GM19239 (cell line): ENCODE measurements at regions not wholly inside any gene's neighbourhood (a gene's known extent, or its start where the extent isn't known, plus 50 kb on each side); places are given as distances from the start of the nearest gene placed in this dataset.

Experiments
- DNase-seq: peaks from one replicate; pipeline ENCODE4 v3.0.0; 2011; ENCODE audit warnings: low spot score; ENCODE audit not compliant: insufficient read length
- FAIRE-seq: peaks from 2 replicates; lab custom pipeline; 2011; peaks lifted over from hg19 to GRCh38; lab: Jason Lieb, UNC

GRCh38 chr2:160905862-160906261, 254.4 kb upstream of the TANK start:
- no peak for FAIRE-seq
- no peak for DNase-seq

DNA sequence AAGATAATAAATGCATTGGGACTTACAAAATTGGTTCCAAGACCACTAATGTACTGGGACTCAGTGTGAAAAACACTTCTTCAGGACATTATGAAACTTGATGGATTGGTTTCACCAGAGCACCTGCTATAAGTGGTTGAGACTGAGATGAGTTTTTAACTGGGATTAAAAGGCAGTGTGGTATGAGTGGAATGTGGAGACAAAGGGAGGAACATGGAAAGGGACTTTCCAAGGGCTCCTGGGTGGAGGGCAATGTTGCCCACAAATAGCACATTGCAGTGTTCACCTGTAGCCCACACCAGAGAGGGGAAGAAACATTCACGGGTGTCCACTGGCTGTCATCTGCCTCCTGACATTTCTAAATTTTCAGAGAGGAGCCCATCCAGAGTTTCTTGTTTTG, 253.3 kb upstream of the TANK start:
- DNase-seq = no peak
- no peak for FAIRE-seq

DNA sequence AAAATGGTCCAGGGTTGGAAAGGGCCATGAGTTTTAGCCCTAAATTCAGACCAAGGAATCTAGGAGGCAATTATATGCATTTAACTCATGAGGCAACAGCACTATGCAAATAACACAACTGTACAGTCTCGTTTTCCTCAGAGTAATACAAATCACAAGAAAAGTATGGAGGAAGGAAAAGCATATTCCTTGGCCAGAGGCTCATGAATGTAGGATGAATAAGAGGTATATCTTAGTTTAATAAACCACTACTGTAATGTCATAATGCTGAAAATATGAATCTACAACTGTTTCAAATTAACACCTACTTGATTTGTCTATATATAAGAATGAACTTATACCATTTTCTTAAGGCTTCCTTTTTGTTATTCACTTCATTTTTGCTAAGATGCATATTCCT, 252.5 kb upstream of the TANK start:
- FAIRE-seq = no peak
- DNase-seq = no peak

GRCh38 chr2:160908157-160908556, 252.1 kb upstream of the TANK start:
- DNase-seq (no peak), FAIRE-seq (no peak)

DNA sequence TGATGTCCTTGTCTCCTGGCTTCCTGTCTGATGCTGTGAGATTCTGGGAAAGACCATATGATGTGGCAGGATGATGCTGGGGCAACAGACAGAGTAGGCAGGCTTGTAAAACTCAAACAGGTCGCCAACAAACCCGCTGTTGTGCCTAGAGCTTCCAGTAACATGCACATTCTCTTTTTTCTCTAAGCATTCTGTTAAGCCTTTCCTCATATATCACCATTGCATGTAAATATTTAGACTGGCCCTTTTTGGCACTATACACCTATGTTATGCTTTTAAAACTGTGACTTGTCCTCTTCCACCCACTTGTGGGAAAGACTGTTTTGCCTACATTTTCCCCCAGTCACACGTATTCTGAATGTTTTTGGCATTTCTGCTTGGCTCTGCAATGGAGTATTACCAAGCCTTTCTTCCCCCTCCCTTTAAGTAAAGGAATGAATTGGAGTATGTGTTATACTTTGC, 250.4 kb upstream of the TANK start:
- no peak for DNase-seq
- FAIRE-seq = no peak

DNA sequence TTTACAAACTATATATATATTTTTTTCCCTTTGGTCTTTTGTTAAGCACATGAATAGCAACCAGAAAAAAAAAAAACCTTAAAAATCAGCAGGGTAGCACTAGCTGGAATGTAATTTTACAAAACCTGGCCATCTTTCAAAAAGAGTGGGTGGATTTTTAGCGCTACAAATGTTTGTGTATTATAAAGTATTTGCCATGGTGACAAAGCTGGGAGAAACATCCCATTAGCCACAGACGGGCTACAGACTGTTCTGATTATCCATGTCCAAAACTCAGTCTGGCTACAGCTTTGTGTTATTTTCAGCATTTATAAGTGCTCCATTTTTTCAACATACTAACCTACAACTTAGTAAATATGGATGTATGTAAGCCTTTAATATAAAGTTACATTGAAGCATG, 249.5 kb upstream of the TANK start:
- DNase-seq = no peak
- no peak for FAIRE-seq

DNA sequence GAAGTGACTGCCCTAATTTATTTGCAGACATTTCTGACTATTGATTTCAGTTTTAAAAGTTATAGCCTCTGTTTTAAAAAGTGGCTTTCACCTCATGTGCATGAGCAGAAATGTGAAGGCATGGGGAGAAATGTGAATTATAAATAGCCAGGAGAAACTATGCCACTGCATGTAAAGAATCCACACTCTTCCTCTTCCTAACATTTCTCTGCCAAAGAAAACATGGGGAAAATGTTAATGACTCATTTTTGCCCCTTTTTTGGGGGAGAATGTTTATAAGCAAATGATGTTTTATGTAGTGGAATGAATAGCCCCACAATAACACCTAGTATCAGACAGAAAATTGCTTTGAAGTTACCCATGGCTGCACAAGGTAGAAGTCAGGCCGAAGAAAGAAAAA, 249.0 kb upstream of the TANK start:
- DNase-seq (no peak), FAIRE-seq (no peak)

GRCh38 chr2:160912276-160912675, 248.0 kb upstream of the TANK start:
- no peak for FAIRE-seq
- no peak for DNase-seq

DNA sequence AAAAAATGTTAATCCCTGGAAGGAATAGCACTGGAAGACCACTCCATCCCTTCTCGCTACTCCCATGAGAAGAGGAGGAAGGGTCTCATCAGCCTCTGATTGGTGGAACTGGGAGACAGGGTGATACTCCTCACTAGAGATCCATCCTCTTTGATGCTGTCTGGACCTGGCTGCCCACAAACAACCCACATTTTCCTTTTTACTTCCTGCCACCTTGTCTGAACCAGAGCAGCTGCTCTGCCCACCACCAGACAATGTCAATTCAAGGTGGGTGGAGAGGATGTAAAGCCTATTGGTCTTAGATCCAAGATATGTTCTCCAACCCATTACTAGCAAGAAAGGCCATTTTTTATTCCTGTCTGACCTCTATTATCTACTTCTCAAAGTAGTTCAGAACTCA, 246.9 kb upstream of the TANK start:
- DNase-seq (no peak), FAIRE-seq (no peak)

DNA sequence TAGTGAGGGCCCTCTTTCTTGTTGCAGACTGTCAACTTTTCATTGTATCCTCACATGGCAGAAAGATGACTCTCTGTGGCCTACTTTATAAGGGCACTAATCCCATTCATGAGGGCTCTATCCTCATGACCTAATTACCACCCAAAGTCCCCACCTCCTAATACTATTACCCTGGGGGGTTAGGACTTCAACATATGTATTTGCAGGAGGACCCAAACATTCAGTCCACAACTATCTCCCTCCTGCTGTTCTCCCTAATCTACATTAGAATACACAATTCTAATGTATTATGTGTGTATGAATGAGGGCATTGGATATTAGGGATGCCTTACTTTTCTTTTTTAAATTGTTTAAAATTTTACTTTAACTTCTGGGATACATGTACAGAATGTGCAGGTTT, 246.0 kb upstream of the TANK start:
- no peak for DNase-seq
- FAIRE-seq = no peak

GRCh38 chr2:160916300-160916699, 243.9 kb upstream of the TANK start:
- no peak for DNase-seq
- FAIRE-seq = no peak

DNA sequence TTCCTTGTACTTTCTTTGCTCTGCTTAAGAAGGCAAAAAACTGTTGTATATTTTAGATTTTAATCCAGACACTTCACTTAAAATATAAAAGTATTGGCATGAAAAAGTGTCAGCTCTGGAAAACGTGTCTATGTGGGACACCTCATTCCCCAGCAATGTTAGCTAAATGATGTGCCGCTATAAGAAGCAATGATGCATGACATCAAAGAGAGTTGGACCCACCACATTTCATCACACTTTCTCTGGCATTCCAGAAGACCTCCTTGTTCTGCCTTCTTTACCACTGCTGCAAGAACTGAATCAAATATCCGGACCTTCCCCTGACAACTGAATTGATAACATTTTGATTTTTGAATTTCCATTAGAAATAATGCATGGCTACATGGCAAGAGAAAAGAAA, 242.4 kb upstream of the TANK start:
- FAIRE-seq (no peak), DNase-seq (no peak)

DNA sequence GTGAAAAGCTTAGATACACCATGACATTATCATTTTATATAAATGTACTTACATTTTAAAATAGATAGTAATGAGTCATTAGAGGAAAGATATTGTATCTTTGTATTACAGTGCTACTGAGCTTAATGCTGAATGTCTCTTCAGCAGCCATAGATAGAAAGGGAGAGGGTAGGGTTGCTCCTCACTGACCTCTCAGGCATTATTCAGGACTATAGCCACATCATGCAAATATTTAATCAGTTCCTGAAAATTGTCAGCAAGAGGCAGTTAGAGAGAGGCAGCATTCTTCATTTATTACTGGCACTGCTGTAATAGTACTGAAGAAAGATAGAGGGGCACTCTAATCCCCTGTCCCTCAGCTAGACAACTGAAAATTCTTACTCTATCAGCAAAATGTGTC, 242.0 kb upstream of the TANK start:
- DNase-seq (no peak), FAIRE-seq (no peak)

DNA sequence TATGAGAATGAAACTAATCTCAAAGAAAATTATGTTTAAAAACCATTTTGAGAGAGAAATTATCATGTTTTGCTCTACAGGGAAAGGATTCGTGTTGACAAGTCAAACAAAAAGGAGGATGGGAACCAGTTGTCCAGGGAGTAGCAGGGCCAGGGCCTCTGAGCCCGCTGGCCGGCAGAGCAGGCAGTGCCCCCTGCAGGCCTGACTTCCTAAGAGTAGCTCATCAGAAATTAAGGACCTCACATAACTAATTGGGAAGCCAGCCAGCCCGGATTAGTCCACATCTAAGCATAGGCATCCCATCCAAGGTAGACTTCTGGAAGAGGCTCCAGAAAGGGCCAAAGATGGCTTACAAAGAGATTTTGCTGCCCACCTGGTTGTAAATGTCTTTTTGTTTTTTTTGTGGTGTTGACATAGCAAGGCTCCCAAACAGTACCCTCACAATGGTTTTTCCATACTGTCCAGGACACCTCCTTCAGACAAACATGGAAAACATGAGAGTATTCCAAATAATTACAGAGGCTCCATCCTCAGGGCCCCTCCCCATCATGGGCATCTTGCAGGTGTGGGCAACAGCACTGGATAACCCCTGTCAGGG, 241.2 kb upstream of the TANK start:
- FAIRE-seq = no peak

DNA sequence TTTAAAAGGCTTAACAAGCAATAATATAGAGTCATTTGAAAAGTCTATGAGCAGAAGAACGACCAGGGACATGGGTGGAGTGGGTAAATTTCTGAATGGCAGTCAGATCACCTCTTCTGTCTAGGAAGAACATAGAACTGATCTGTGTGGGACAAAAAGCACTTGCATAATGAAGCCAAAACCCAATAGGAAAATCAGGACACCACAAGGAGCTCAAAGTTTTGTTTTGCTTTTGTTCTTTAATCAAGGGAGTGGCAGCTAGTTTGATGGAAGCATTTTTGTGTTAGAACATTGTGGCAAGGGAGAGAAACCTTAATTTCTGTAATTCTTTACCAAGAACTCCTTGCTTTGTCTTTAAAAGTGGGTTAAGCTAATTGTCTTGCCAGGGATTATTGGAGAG, 240.2 kb upstream of the TANK start:
- FAIRE-seq (no peak), DNase-seq (no peak)

More for the DNA sequence above, 241.2 kb upstream of the TANK start:
- DNase-seq = no peak

- FAIRE-seq (no peak), DNase-seq (no peak)
These were observed 239.4 kb upstream of the TANK start for GRCh38 chr2:160920791-160921303.

GRCh38 chr2:160921386-160921964, 238.8 kb upstream of the TANK start:
- no peak for DNase-seq
- no peak for FAIRE-seq

- no peak for FAIRE-seq
- no peak for DNase-seq
These were observed 235.3 kb upstream of the TANK start for GRCh38 chr2:160924936-160925353.

DNA sequence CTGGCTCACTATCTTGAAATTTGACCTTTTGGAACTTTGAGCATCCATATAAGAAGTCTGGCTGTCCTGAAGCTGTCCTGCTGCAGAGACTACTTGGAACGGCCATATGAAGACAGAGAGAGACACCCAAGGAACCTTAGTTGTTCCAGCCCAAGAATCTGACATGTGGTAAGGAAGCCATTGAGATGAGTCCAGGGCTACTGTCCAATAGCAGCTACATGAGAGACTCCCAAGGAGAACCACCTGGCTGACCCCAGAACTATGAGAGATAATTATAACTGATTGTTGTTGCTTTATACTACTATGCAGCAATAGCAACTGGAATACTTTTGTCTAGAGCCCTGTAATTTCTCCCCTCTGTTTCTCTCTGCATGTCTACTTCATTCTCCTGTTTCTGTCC, 234.3 kb upstream of the TANK start:
- no peak for FAIRE-seq
- no peak for DNase-seq

DNA sequence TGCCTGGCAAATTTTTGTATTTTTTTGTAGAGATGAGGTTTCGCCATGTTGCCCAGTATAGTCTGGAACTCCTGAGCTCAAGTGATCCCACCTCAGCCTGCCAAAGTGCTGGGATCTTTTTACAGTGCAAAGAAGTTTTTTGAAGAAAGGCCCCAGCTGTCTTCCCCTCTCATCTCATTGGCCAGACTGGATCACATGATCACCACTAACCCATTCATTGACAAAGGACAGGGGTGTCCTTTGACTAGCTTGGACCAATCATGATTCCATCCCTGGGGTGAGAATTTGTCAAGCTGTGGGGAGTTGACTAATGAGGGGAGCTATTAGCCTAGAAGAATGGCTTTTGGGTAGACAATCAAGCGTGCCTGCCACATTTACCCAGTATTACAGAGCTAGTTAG, 232.9 kb upstream of the TANK start:
- FAIRE-seq = no peak
- DNase-seq = no peak

DNA sequence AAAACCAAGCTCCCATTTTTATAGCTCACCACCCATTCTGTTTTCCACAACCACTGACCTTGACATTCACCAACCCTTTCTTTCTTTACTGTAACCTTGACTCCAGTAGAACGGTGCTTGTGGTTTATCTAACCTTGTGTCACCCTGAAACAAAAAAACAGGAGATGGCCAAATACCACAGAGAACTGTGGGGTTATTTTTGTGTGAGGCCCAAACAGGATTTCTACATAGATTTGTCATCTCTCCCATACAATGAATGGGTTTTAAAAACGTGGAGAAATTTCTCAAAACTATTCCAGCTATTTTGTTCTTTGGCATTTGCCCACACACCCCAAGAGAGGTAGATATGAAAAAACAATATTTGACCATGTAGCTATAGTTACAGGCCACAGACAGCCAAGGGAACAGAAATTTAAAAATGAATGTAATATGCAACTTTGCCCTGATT, 231.3 kb upstream of the TANK start:
- no peak for FAIRE-seq
- no peak for DNase-seq

DNA sequence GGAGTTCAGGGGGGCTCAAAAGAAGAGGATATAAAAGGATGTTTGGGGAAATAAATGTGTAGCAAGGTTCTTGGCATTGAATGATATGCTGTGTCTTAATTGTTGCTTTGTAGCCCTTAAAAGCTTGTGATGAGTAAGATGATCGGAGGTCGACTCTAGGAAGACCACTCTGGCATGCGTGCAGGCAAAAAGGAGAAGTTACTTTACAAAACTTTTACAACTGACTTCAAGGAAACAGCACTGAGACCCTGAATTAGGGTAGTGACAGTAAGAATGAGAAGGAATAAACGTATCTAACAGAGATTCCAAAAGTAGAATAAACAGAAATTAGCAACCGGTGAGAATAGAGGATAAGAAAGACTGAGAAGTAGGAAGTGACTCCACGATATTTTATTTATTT, 228.7 kb upstream of the TANK start:
- DNase-seq (no peak), FAIRE-seq (no peak)
